Esophagus (tissue), 2 donors: ENCODE measurements at regions not wholly inside any gene's neighbourhood (a gene's known extent, or its start where the extent isn't known, plus 50 kb on each side); places are given as distances from the start of the nearest gene placed in this dataset.
"Not testable (repeated sequence)": the region's sequence is repeated elsewhere in the genome, so short reads cannot be mapped to it uniquely, and the experiment has no call there.

Experiments
- H3K27ac ChIP-seq, 2 donors: one replicate each; pipeline ENCODE4 v1.5.1; 2013; ENCODE audit warnings: low read depth in 2 of 2, mild to moderate bottlenecking in 2 of 2, inconsistent platforms in 1 of 2, low read length in 1 of 2, moderate library complexity in 1 of 2
- H3K27me3 ChIP-seq, 2 donors: one replicate each; pipeline ENCODE4 v1.6.1; 2013; ENCODE audit warnings: low read length in 2 of 2, control low read depth in 1 of 2, mild to moderate bottlenecking in 1 of 2; ENCODE audit not compliant: insufficient read depth in 2 of 2, control insufficient read depth in 1 of 2
- H3K36me3 ChIP-seq, 2 donors: one replicate each; pipeline ENCODE4 v1.6.1; 2013; ENCODE audit warnings: low read length in 1 of 2; ENCODE audit not compliant: control insufficient read depth in 2 of 2, insufficient read depth in 2 of 2
- H3K4me1 ChIP-seq, 2 donors: one replicate each; pipeline ENCODE4 v1.6.1; 2013; ENCODE audit warnings: low read length in 1 of 2; ENCODE audit not compliant: control insufficient read depth in 2 of 2, insufficient read depth in 2 of 2
- H3K4me3 ChIP-seq, 2 donors: one replicate each; pipeline ENCODE4 v1.5.1; 2013; ENCODE audit warnings: low read length in 2 of 2, mild to moderate bottlenecking in 2 of 2, low read depth in 1 of 2, moderate library complexity in 1 of 2
- H3K9me3 ChIP-seq, 2 donors: one replicate each; pipeline ENCODE4 v1.6.1; 2013; ENCODE audit warnings: mild to moderate bottlenecking in 2 of 2, low read depth in 1 of 2, low read length in 1 of 2, moderate library complexity in 1 of 2; ENCODE audit not compliant: control insufficient read depth in 2 of 2, insufficient read depth in 1 of 2
- WGBS, 2 donors: extraction: QIAGEN DNeasy Blood & Tissue Kit; methylation state at CpG; one replicate each; pipeline ENCODE4 v1.1.7; 2013; 5-methylcytosine and 5-hydroxymethylcytosine counted together
- donor health status: healthy with polysubstance abuse.
- donor health status: Bipolar disorder and iron deficiency.

DNA sequence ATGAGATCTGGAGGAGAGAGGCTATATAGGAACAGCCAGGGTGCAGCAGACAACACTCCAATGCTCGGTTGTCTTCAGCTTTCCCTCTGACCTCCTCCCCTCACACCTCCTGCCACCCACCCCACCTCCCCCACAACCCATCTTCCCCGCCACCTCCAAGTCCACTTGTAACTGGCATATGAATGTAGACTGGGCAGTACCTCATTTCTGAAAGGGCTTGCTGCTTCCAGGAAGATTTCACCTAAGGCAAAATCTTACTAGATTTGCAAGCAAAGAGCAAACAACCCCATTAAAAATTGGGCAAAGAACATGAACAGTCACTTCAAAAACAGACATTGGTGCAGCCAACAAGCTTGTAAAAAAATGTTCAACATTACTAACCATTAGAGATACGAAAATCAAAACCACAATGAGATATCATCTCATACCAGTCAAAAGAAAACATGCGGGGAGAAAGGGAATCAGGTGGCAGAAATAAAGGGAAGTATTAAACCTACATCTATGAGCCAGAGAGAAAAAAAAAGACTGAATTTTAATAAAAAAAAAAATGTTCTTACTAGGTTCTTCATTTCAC lies 164.6 kb upstream of the C1GALT1 start:
- WGBS, 2 donors = 59 to 65% methylated on average over 4 of the region's 4 CpGs
- no peaks in the 10 kb centered on the region for H3K36me3 ChIP-seq
- no peaks in the 10 kb centered on the region for H3K9me3 ChIP-seq
- no peaks in the 10 kb centered on the region for H3K4me1 ChIP-seq
- no peaks in the 10 kb centered on the region for H3K27me3 ChIP-seq
- no peak overlapping the region for H3K27ac ChIP-seq
- H3K4me3 ChIP-seq = no peak overlapping the region

DNA sequence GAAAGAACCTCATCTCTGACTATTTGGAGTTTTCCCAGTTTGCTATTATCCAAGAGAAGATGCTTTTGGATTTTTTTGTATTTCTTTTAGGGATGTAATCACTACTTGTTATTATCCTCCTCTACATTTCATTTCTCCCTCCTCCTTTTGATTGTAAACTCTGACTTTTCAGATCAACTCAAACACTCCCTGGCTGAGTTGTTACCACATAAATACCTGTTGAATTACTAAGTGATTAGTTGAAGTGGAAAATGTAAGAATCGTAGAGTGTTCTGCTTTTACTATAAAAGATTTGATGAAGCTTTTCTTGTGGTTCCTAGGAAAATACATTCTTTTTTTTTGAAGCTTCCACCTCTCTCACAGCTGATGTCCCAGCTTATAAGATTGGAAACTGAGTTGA lies 164.1 kb upstream of the C1GALT1 start:
- Histone ChIP-seq H3K9me3 (no peaks in the 10 kb centered on the region), H3K36me3 (no peaks in the 10 kb centered on the region), H3K27ac (no peak overlapping the region), H3K4me1 (no peaks in the 10 kb centered on the region), H3K4me3 (no peak overlapping the region), H3K27me3 (no peaks in the 10 kb centered on the region)
- 81 to 89% methylated on average over 1 of the region's 1 CpG for WGBS, 2 donors

DNA sequence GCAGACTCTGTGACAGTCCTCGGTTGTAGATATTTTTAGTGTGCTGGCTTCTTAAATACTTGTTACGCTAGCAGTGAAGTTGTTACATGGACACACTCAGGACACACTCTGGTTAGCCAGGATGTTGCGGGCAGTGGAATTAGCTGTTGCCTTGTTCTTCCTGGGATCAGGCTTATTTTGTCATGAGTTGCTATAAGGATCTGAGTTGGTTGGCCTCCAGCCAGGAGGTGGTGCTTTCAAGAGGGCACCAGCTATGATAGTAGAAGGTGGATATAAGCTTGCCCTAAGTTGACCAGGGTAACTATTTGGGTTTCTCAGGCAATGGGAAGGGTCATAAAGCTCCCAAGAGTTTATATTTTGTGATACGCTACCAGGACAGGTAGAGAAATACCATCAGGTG lies 150.1 kb upstream of the C1GALT1 start:
- no peaks in the 10 kb centered on the region for H3K27me3 ChIP-seq
- H3K4me3 ChIP-seq = no peak overlapping the region
- no peaks in the 10 kb centered on the region for H3K9me3 ChIP-seq
- 93 to 95% methylated on average over 4 of the region's 4 CpGs for WGBS, 2 donors
- no peak overlapping the region for H3K27ac ChIP-seq
- no peaks in the 10 kb centered on the region for H3K4me1 ChIP-seq
- H3K36me3 ChIP-seq = no peaks in the 10 kb centered on the region

DNA sequence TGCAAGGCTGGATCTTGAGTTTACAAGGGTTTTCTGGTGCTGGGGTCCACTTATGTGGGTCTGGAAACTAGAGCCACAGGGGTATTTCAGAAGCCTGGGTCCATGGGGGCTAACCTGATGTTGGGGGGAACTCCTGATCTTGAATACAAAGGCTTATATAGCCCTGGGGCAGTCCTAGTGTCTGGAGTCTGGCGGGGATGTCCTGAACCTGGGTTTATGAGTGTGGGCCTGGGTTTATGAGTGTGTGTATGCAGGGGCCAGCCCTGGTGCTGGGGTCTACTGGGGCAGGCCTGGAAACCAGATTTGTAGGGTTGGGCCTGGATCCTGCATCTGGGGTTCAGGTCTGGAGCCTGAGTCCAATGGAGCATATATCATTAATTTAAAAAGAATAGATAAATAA lies 146.5 kb upstream of the C1GALT1 start:
- WGBS, 2 donors = 82 to 87% methylated on average over 1 of the region's 1 CpG
- Histone ChIP-seq H3K4me1 (no peaks in the 10 kb centered on the region), H3K4me3 (no peak overlapping the region), H3K27me3 (no peaks in the 10 kb centered on the region), H3K9me3 (no peaks in the 10 kb centered on the region), H3K27ac (no peak overlapping the region), H3K36me3 (no peaks in the 10 kb centered on the region)

DNA sequence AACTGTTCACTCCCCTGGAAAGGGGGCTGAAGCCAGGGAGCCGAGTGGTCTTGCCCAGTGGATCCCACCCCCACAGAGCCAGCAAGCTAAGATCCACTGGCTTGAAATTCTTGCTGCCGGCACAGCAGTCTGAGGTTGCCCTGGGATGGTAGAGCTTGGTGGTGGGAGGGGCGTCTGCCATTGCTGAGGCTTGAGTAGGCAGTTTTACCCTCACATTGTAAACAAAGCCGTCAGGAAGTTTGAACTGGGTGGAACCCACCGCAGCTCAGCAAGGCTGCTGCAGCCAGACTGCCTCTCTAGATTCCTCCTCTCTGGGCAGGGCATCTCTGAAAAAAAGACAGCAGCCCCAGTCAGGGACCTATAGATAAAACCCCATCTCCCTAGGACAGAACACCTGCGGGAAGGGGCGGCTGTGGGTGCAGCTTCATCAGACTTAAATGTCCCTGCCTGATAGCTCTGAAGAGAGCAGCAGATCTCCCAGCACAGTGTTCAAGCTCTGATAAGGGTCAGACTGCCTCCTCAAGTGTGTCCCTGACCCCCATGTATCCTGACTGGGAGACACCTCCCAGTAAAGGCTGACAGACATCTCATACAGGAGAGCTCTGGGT lies 140.0 kb upstream of the C1GALT1 start:
- H3K27me3 ChIP-seq, H3K36me3 ChIP-seq: not testable (repeated sequence)
- 69 to 72% methylated on average over 7 of the region's 7 CpGs for WGBS, 2 donors

DNA sequence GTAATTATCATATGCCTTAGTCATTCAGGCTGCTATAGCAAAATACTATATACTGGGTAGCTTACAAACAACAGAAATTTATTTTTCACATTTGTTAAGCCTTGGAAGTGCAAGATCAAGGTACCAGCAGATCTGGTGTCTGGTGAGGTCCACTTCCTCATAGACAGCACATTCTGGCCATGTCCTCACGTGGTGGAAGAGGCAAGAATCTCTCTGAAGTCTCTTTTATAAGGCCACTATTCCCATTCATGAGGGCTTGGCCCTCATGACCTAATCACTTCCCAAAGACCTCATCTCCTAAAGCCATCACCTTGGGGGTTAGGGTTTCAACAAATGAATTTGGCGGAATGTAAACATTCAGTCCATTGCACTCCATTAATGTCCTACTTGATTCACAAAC lies 137.5 kb upstream of the C1GALT1 start:
- Histone ChIP-seq H3K27ac (no peak overlapping the region), H3K4me3 (no peak overlapping the region), H3K27me3 (no peaks in the 10 kb centered on the region), H3K36me3 (no peaks in the 10 kb centered on the region), H3K4me1 (no peaks in the 10 kb centered on the region), H3K9me3 (no peaks in the 10 kb centered on the region)
- WGBS, 2 donors = 33 to 70% methylated on average over 2 of the region's 2 CpGs

More for the DNA sequence above, 140.0 kb upstream of the C1GALT1 start:
- H3K4me1 ChIP-seq, H3K4me3 ChIP-seq, H3K9me3 ChIP-seq, H3K27ac ChIP-seq: not testable (repeated sequence)

DNA sequence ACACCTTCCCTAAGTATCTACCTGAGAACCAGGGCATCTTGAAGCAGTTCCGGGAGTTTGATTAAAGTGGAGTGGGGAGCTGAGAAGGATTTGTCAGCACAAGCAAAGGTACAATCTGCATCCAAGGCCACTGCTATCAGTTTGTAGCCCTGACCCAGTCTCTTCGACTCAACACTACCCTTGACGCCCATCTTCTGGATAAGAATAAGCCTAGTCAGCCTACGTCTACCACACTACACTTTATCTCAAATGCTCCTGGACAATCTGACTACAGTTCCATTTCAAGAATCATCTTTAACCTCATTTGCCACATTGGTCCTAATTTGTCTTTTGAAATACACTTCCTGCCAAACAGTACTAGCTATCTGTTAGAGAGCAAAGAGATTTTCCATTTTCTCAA lies 134.1 kb upstream of the C1GALT1 start:
- WGBS, 2 donors = 82 to 91% methylated on average over 4 of the region's 4 CpGs
- Histone ChIP-seq H3K4me3 (no peak overlapping the region), H3K27ac (no peak overlapping the region), H3K9me3 (no peaks in the 10 kb centered on the region), H3K36me3 (no peaks in the 10 kb centered on the region), H3K4me1 (peaks cover 0 to 2% of the 10 kb centered on the region in 2 donors), H3K27me3 (no peaks in the 10 kb centered on the region)

DNA sequence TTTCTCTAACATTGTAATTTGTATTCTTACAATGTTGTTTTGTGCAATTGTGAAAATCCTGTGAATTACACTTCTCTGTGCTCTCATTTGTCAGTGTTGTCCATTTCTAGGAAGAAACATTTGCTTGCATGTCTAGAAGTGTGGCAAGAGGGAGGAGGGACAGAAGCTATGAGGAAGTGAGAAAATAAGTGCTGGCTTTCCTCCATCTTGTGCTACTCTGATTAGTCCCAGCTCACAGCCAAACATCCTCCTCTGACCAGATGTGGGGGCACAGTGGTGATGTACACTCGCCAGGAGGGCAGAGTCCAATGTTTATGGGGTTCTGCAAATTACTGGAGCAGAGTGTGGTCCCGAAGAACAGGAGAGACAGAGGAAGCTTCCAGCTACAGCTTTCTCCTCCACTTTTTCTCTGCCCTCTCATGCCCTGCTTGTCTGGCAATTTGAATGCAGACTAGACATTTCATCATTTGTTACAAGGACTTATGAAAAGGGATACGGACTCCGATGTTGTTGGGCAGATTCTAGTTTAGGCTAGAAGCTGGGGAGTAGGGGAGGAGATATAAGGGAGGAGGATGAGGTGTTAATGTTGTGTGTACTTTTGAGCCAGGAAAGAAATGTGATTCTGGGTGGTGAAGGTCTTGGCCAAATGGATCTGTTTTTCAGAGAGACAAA lies 131.0 kb upstream of the C1GALT1 start:
- 64 to 72% methylated on average over 4 of the region's 4 CpGs for WGBS, 2 donors
- H3K4me3 ChIP-seq = no peak overlapping the region
- no peaks in the 10 kb centered on the region for H3K27me3 ChIP-seq
- H3K36me3 ChIP-seq = no peaks in the 10 kb centered on the region
- no peak overlapping the region for H3K27ac ChIP-seq
- peaks cover 0 to 2% of the 10 kb centered on the region in 2 donors for H3K4me1 ChIP-seq
- no peaks in the 10 kb centered on the region for H3K9me3 ChIP-seq

DNA sequence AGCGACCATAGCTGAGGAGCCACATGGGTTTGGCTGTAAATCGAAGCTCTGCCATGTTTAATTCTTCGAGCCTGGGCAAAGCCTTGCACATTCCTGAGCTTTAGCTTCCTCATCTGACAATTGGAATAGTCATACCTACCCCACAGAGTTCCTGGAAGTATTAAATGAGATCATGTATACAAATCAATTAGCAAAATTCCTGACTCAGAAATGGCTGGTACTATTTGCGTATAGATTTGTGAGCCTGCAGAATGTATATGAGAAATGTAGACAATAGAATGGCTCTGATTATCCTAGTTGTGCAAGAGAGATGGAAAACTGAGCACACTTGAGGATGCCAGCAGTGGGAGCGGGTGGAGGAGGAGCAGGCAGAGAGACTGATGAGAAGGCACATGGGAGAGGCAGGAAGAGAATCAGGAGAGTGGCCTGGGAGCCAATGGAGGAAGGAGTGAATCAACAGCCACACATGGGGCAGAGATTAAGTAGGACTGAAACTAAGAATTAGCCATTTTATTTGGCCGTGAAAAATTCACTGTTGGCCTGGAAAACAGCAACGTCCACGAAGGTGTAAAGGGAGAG lies 128.0 kb upstream of the C1GALT1 start:
- H3K4me3 ChIP-seq = no peak overlapping the region
- peaks cover 0 to 2% of the 10 kb centered on the region in 2 donors for H3K4me1 ChIP-seq
- no peaks in the 10 kb centered on the region for H3K36me3 ChIP-seq
- H3K27me3 ChIP-seq = no peaks in the 10 kb centered on the region
- 78 to 79% methylated on average over 8 of the region's 8 CpGs for WGBS, 2 donors
- peak overlapping the region in 1 of 2 donors; percentile 60 for H3K27ac ChIP-seq
- H3K9me3 ChIP-seq = no peaks in the 10 kb centered on the region
